Jurkat, Clone E6-1 (cell line): ENCODE measurements at regions not wholly inside any gene's neighbourhood (a gene's known extent, or its start where the extent isn't known, plus 50 kb on each side); places are given as distances from the start of the nearest gene placed in this dataset.

ENCODE experiments used
- DNase-seq: peaks from one replicate; pipeline ENCODE4 v3.0.0-alpha.2; 2011; ENCODE audit warnings: low read depth, low spot score
- H3K4me3 ChIP-seq: 2 replicates; pipeline ENCODE4 v1.5.1; 2011; ENCODE audit warnings: mild to moderate bottlenecking, low read length, control low read depth, moderate library complexity

- H3K4me3 ChIP-seq, result no peak overlapping the region
- no peak for DNase-seq
Measured at GRCh38 chr1:14478120-14478519, 120.4 kb upstream of the KAZN start.

DNA sequence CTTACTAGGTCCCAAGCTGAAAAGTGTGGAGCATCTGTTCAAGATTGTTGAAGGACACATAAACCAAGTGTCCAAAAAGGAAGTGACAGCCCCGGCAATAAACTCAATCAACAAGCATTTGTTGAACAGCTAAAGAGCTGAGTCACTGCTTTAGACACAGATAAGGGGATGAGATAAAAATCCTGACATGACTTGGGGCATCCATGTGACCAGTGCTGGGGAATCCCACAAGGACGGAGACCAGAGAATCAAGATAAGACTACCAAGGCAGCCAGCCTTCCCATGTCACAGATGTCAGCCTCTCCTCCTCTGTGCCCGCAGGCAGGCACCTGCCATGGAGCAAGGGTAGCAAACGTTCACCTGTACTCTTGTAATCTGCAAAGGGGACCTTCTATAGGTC, 118.6 kb upstream of the KAZN start:
- H3K4me3 ChIP-seq, result no peak overlapping the region
- DNase-seq, result no peak

- no peak overlapping the region for H3K4me3 ChIP-seq
Measured at GRCh38 chr1:14482784-14483450, 115.6 kb upstream of the KAZN start.

DNA sequence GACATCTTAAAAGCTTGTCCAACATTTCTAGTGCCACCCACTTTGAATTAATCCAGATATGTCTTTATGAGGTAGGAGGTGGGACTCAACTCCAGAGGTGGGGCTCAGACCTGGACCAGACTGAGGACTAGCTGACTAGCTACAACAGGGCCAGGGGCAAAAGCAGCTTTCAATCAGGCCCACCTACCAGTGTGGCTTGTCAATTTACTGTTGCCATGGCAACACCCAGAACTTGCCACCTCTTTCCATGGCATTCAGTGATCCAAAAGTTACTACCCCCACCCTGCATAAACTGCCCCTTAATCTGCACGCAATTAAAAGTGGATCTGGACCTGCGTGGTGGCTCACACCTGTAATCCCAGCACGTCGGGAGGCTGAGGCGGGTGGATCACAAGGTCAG, 113.2 kb upstream of the KAZN start:
- H3K4me3 ChIP-seq, result no peak overlapping the region
- no peak for DNase-seq

More at GRCh38 chr1:14482784-14483450, 115.6 kb upstream of the KAZN start:
- no peak for DNase-seq

- no peak for DNase-seq
- H3K4me3 ChIP-seq, result no peak overlapping the region
Measured at GRCh38 chr1:14486401-14487201, 111.9 kb upstream of the KAZN start.

GRCh38 chr1:14487671-14488070, 110.8 kb upstream of the KAZN start:
- DNase-seq, result no peak
- no peak overlapping the region for H3K4me3 ChIP-seq

- H3K4me3 ChIP-seq, result no peak overlapping the region
- no peak for DNase-seq
Measured at GRCh38 chr1:14494911-14495310, 103.6 kb upstream of the KAZN start.

DNA sequence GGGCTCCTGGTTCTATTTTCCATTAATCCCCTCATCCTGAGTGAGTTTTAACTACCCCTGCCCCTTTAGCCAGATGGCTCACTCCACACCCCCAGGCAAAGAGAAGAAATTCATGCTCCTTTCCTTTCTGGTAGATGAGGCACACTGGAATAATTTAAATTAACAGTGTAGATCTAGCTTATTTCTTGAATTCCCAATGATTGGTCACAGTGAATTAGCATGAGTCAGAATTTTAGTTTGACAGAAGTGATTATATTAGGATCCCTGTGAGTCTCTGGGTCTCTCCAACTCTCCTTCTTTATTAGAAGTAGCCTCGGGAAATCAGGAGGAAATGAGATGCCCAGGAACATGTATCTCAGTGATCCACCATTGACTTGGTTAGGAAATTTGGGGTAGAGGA, 103.1 kb upstream of the KAZN start:
- no peak for DNase-seq

DNA sequence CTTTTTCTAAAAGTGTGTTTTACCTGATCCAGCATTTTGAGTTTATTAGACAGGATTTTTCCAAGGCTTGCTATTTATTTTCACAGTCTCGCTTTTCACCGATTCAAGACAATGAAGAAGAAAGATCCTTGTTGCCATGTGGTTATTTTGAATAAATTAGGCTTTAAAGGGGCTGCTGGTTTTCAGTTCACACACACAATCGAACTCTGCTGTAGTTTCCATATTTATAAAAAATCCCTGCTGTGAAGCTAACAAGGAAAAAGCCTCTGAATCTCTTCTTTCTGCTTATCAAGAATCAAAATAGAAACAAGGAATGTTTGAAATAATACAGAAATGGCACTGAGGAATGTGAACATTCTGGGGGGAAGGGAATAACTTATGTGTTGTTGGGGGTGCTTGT, 102.5 kb upstream of the KAZN start:
- no peak overlapping the region for H3K4me3 ChIP-seq
- DNase-seq, result no peak

More for the DNA sequence above, 103.1 kb upstream of the KAZN start:
- no peak overlapping the region for H3K4me3 ChIP-seq

GRCh38 chr1:14498839-14499238, 99.6 kb upstream of the KAZN start:
- DNase-seq, result no peak
- no peak overlapping the region for H3K4me3 ChIP-seq

DNA sequence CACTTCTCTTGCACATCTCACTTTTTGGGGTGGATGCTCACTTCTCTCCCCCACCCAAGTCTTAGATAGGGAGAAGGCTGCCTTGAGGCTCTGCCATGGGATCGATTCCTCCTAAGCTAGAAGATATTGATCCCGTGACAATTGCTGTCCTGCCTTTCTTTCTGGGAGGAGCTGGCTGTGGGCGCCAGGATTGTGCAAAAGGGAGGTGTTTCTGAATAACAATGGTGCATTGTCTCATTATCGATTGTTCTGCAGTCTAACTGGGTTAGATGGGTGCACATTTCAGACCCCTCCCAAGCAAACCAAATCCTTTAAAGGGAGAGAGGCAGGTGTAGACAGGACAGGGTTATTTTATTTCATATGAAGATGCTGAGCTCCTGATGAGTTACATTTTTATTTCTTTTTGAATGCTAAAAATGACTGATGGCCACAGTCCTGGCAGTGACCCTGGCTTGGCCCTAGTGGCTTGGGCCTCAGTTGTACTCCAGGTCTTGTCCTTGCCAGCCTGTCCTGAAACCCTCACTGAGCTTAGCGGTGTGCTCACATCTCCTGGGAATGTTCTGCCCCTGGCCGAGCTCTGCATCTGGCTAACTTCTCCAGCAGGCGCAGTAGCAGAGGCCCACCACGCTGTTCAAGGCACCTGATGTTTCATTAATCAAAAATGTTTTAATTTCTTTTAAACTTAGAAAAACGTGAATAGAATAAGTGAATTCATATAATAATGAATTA, 99.0 kb upstream of the KAZN start:
- no peak for DNase-seq
- H3K4me3 ChIP-seq, result no peak overlapping the region

GRCh38 chr1:14500041-14500440, 98.4 kb upstream of the KAZN start:
- no peak overlapping the region for H3K4me3 ChIP-seq
- DNase-seq, result no peak

GRCh38 chr1:14500912-14501311, 97.6 kb upstream of the KAZN start:
- no peak overlapping the region for H3K4me3 ChIP-seq
- no peak for DNase-seq

- DNase-seq, result no peak
- no peak overlapping the region for H3K4me3 ChIP-seq
Measured at GRCh38 chr1:14504517-14504916, 94.0 kb upstream of the KAZN start.

- no peak overlapping the region for H3K4me3 ChIP-seq
- no peak for DNase-seq
Measured at GRCh38 chr1:14506471-14507255, 91.8 kb upstream of the KAZN start.

GRCh38 chr1:14507262-14507661, 91.2 kb upstream of the KAZN start:
- no peak overlapping the region for H3K4me3 ChIP-seq
- DNase-seq, result no peak

- H3K4me3 ChIP-seq, result no peak overlapping the region
Measured at GRCh38 chr1:14508613-14509012, 89.9 kb upstream of the KAZN start.

GRCh38 chr1:14511166-14511680, 87.3 kb upstream of the KAZN start:
- H3K4me3 ChIP-seq, result no peak overlapping the region
- no peak for DNase-seq

More at GRCh38 chr1:14508613-14509012, 89.9 kb upstream of the KAZN start:
- DNase-seq, result no peak
